ENCODE measurements at regions not wholly inside any gene's neighbourhood (a gene's known extent, or its start where the extent isn't known, plus 50 kb on each side); places are given as distances from the start of the nearest gene placed in this dataset.

DNA sequence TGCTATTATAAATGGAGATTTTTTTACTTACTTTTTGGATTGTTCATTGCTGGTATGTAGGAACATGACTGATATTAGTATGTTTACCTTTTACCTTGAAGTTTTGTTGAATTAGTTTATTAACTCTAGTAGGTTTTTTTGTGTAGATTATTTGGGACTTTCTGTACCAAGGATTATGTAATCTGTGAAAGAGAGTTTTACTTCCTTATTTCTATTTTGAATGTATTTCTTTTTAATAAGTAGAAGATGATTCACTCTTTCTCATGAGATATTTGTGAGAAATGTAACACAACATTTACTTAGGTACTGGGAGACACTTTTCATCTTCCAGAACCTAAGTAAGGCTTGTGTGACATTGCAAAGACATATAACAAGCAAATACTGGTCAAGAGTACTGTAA, 473.9 kb upstream of the HS3ST5 start:
- no peaks in the 10 kb centered on the region for H4K20me1 ChIP-seq (ENCODE audit: insufficient read depth)
- POLR2A ChIA-PET, result no interaction called here
- no peaks in the 10 kb centered on the region for H3K4me1 ChIP-seq (ENCODE audit: control insufficient read depth in 1 of 2, insufficient read depth in 2 of 2, low read length in 2 of 2)
- H3K9me3 ChIP-seq (ENCODE audit: control insufficient read depth in 1 of 2, insufficient read depth in 1 of 2, low read depth in 1 of 2, low read length in 2 of 2), result no peaks in the 10 kb centered on the region
- no peak overlapping the region for H3K9ac ChIP-seq (ENCODE audit: low read length)
- CTCF ChIA-PET, result no interaction called here
- H3K79me2 ChIP-seq (ENCODE audit: insufficient read depth, low read length), result no peaks in the 10 kb centered on the region
- H3K27ac ChIP-seq (ENCODE audit: low read depth, low read length), result no peak overlapping the region
- H2AFZ ChIP-seq (ENCODE audit: low read depth, low read length, poor library complexity, severe bottlenecking), result no peak overlapping the region
- H3K4me3 ChIP-seq (replicated peaks in 1 of 2; ENCODE audit: low read depth in 1 of 2, low read length in 2 of 2), result no peak overlapping the region
- TF ChIP-seq ZBTB33 (IDR thresholded peaks at IDR 0.05; ENCODE audit: extremely low read depth, insufficient replicate concordance, low read length), result no peak
- TF ChIP-seq, protein P1, sequence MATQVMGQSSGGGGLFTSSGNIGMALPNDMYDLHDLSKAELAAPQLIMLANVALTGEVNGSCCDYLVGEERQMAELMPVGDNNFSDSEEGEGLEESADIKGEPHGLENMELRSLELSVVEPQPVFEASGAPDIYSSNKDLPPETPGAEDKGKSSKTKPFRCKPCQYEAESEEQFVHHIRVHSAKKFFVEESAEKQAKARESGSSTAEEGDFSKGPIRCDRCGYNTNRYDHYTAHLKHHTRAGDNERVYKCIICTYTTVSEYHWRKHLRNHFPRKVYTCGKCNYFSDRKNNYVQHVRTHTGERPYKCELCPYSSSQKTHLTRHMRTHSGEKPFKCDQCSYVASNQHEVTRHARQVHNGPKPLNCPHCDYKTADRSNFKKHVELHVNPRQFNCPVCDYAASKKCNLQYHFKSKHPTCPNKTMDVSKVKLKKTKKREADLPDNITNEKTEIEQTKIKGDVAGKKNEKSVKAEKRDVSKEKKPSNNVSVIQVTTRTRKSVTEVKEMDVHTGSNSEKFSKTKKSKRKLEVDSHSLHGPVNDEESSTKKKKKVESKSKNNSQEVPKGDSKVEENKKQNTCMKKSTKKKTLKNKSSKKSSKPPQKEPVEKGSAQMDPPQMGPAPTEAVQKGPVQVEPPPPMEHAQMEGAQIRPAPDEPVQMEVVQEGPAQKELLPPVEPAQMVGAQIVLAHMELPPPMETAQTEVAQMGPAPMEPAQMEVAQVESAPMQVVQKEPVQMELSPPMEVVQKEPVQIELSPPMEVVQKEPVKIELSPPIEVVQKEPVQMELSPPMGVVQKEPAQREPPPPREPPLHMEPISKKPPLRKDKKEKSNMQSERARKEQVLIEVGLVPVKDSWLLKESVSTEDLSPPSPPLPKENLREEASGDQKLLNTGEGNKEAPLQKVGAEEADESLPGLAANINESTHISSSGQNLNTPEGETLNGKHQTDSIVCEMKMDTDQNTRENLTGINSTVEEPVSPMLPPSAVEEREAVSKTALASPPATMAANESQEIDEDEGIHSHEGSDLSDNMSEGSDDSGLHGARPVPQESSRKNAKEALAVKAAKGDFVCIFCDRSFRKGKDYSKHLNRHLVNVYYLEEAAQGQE (IDR thresholded peaks at IDR 0.05; ENCODE audit: low read depth), result no peak
- TF ChIP-seq SIN3A (IDR thresholded peaks at IDR 0.05; ENCODE audit: low read depth), result no peak
- no peak for TF ChIP-seq EZH2phosphoT487 (IDR thresholded peaks at IDR 0.05; ENCODE audit: borderline replicate concordance)
- TF ChIP-seq ELF1 (IDR thresholded peaks at IDR 0.05; ENCODE audit: borderline replicate concordance, low read depth), result no peak
- no peak for TF ChIP-seq YY1 (IDR thresholded peaks at IDR 0.05; ENCODE audit: extremely low read depth, insufficient replicate concordance, low read depth, low read length)
- TF ChIP-seq CBX3 (IDR thresholded peaks at IDR 0.05; ENCODE audit: low read depth), result no peak
- intact Hi-C loops (cut with micrococcal nuclease), result no loop called here
- no TSS peak for BruUV-seq (replicated peaks)
- H3K9me2 ChIP-seq (ENCODE audit: insufficient read depth), result no peaks in the 10 kb centered on the region
- no peak for ATAC-seq
- RAD21 ChIA-PET (ENCODE audit: low non-redundant PET in 1 of 2, low total read pairs in 2 of 2, uncharacterized antibody in 2 of 2, unreplicated experiment in 2 of 2), result no interaction called here
- H3K36me3 ChIP-seq (ENCODE audit: control insufficient read depth in 1 of 2, insufficient read depth in 2 of 2, low read length in 2 of 2), result no peaks in the 10 kb centered on the region
- no peak for DNase-seq (ENCODE audit: low read depth, low spot score)
- no peak overlapping the region for H3K4me2 ChIP-seq (ENCODE audit: low read length)
- H3K27me3 ChIP-seq (ENCODE audit: insufficient read depth, low read length), result no peaks in the 10 kb centered on the region
